ENCODE measurements at regions not wholly inside any gene's neighbourhood (a gene's known extent, or its start where the extent isn't known, plus 50 kb on each side); places are given as distances from the start of the nearest gene placed in this dataset.
"Not testable (repeated sequence)": the region's sequence is repeated elsewhere in the genome, so short reads cannot be mapped to it uniquely, and the experiment has no call there.

- TF ChIP-seq CTCF (conservative IDR thresholded peaks at IDR 0.05 in 1 of 2, IDR thresholded peaks at IDR 0.05 in 1 of 2; ENCODE audit: extremely low read depth in 1 of 2, insufficient read depth in 1 of 2, low read depth in 1 of 2, low read length in 2 of 2); EZH2 (IDR thresholded peaks at IDR 0.05; ENCODE audit: borderline replicate concordance, low read length): not testable (repeated sequence)
Measured at GRCh38 chr2:111478871-111479318, 358.2 kb downstream of the BCL2L11 start.

Measured in mammary epithelial cell (primary cell).